HEK293 (cell line): ENCODE measurements at regions not wholly inside any gene's neighbourhood (a gene's known extent, or its start where the extent isn't known, plus 50 kb on each side); places are given as distances from the start of the nearest gene placed in this dataset.

Source experiments
- CTCF ChIA-PET: fragments of 350-600 bp; formaldehyde crosslinking; extraction: SDS; loops from one replicate; lab custom pipeline; 2021; ENCODE audit warnings: antibody characterized with exemption; lab: Yijun Ruan, JAX
- POLR2A ChIA-PET: fragments of 300-600 bp; formaldehyde crosslinking; extraction: SDS; loops from one replicate; lab custom pipeline; 2020; ENCODE audit warnings: antibody characterized with exemption, inconsistent platforms; lab: Yijun Ruan, JAX
- H3K27ac ChIP-seq: fragments of 200-500 bp; sonication (Bioruptor generic); 2 replicates; pipeline ENCODE4 v1.5.1; 2014; ENCODE audit warnings: low read depth, low read length, control low read depth, inconsistent platforms; ENCODE audit errors: extremely low read depth
- H3K36me3 ChIP-seq, 2 experiments: fragments of 200-500 bp in 1 of 2; sonication (Bioruptor generic) in 1 of 2; 1 replicate in 1 of 2; 2 replicates in 1 of 2; pipeline ENCODE4 v1.5.1; 2014 to 2017; ENCODE audit warnings: inconsistent platforms in 2 of 2, low read length in 2 of 2; ENCODE audit not compliant: control insufficient read depth in 2 of 2, insufficient read depth in 1 of 2
- H3K4me1 ChIP-seq: fragments of 200-500 bp; sonication (Bioruptor generic); 2 replicates; pipeline ENCODE4 v1.5.1; 2014; ENCODE audit warnings: mild to moderate bottlenecking, low read length, inconsistent platforms; ENCODE audit not compliant: control insufficient read depth, insufficient read depth
- H3K4me3 ChIP-seq: 2 replicates; pipeline ENCODE4 v1.5.1; 2011; ENCODE audit warnings: low read depth, mild to moderate bottlenecking, control low read depth, low read length, moderate library complexity
- H3K9me3 ChIP-seq: fragments of 200-500 bp; sonication (Bioruptor generic); 2 replicates; pipeline ENCODE4 v1.5.1; 2014; ENCODE audit warnings: low read depth, low read length, inconsistent platforms; ENCODE audit not compliant: control insufficient read depth, insufficient read depth
- BCL6B ChIP-seq: fragments of 450-650 bp; formaldehyde crosslinking; IDR thresholded peaks from 2 replicates; pipeline ENCODE4 v1.5.1; 2017; ENCODE audit warnings: missing biosample characterization, missing genetic modification characterization
- GLIS1 ChIP-seq: fragments of 450-650 bp; formaldehyde crosslinking; IDR thresholded peaks from 2 replicates; pipeline ENCODE4 v1.5.1; 2016; ENCODE audit warnings: missing biosample characterization, missing genetic modification characterization
- PRDM4 ChIP-seq: fragments of 450-650 bp; formaldehyde crosslinking; IDR thresholded peaks from 2 replicates; pipeline ENCODE4 v1.5.1; 2017; ENCODE audit warnings: missing biosample characterization, missing genetic modification characterization
- YY1 ChIP-seq: fragments of 450-650 bp; formaldehyde crosslinking; IDR thresholded peaks from 2 replicates; pipeline ENCODE4 v1.5.1; 2018; ENCODE audit warnings: missing biosample characterization, missing genetic modification characterization
- ZNF16 ChIP-seq: fragments of 450-650 bp; formaldehyde crosslinking; IDR thresholded peaks from 2 replicates; pipeline ENCODE4 v1.5.1; 2016; ENCODE audit warnings: low read depth, missing biosample characterization, missing genetic modification characterization
- ZNF174 ChIP-seq: fragments of 450-650 bp; formaldehyde crosslinking; IDR thresholded peaks from 2 replicates; pipeline ENCODE4 v1.5.0; 2017; ENCODE audit warnings: missing biosample characterization, mild to moderate bottlenecking, missing genetic modification characterization
- ZNF37A ChIP-seq: fragments of 450-650 bp; IDR thresholded peaks from 2 replicates; pipeline ENCODE4 v1.5.1; 2018; ENCODE audit warnings: missing biosample characterization, missing genetic modification characterization
- ZNF404 ChIP-seq: fragments of 450-650 bp; formaldehyde crosslinking; IDR thresholded peaks from 2 replicates; pipeline ENCODE4 v1.5.1; 2017; ENCODE audit warnings: missing biosample characterization, missing genetic modification characterization
- ZNF416 ChIP-seq: fragments of 450-650 bp; formaldehyde crosslinking; IDR thresholded peaks from 2 replicates; pipeline ENCODE4 v1.5.1; 2016; ENCODE audit warnings: missing biosample characterization, missing genetic modification characterization
- ZNF514 ChIP-seq: fragments of 450-650 bp; formaldehyde crosslinking; IDR thresholded peaks from 2 replicates; pipeline ENCODE4 v1.5.1; 2016; ENCODE audit warnings: missing biosample characterization, missing genetic modification characterization
- ZNF558 ChIP-seq: fragments of 450-650 bp; formaldehyde crosslinking; IDR thresholded peaks from 2 replicates; pipeline ENCODE4 v1.5.1; 2016; ENCODE audit warnings: missing biosample characterization, missing genetic modification characterization
- ZNF658 ChIP-seq: fragments of 450-650 bp; formaldehyde crosslinking; IDR thresholded peaks from 2 replicates; pipeline ENCODE4; 2016; ENCODE audit warnings: missing biosample characterization, missing genetic modification characterization
- ZNF670 ChIP-seq: fragments of 450-650 bp; formaldehyde crosslinking; IDR thresholded peaks from 2 replicates; pipeline ENCODE4 v1.5.1; 2016; ENCODE audit warnings: missing biosample characterization, missing genetic modification characterization, low read depth
- ZXDB ChIP-seq: fragments of 450-650 bp; formaldehyde crosslinking; IDR thresholded peaks from 2 replicates; pipeline ENCODE4 v1.5.1; 2016; ENCODE audit warnings: missing biosample characterization, missing genetic modification characterization
- TF ChIP-seq, protein P1 (sequence below): fragments of 450-650 bp; formaldehyde crosslinking; IDR thresholded peaks from 2 replicates; pipeline ENCODE4 v1.5.1; 2016; ENCODE audit warnings: missing biosample characterization, missing genetic modification characterization
- TF ChIP-seq, protein P2 (sequence below): fragments of 450-650 bp; formaldehyde crosslinking; IDR thresholded peaks from 2 replicates; pipeline ENCODE4 v1.5.1; 2017; ENCODE audit warnings: missing biosample characterization, missing genetic modification characterization
- TF ChIP-seq, protein P3 (sequence below): fragments of 450-650 bp; formaldehyde crosslinking; optimal IDR thresholded peaks from 2 replicates; pipeline ENCODE3; 2016; ENCODE audit warnings: missing biosample characterization, mild to moderate bottlenecking, missing genetic modification characterization
- TF ChIP-seq, protein P4 (sequence below): fragments of 450-650 bp; formaldehyde crosslinking; IDR thresholded peaks from 2 replicates; pipeline ENCODE4 v1.5.1; 2017; ENCODE audit warnings: missing biosample characterization, missing genetic modification characterization

- Histone ChIP-seq H3K4me1 (peaks cover 7% of the 10 kb centered on the region; the same call in 1 of the 2 replicates), H3K36me3 (no peaks in the 10 kb centered on the region), H3K4me3 (no peak overlapping the region), H3K27ac (no peak overlapping the region), H3K9me3 (no peaks in the 10 kb centered on the region)
- TF ChIP-seq PRDM4 (no peak), GLIS1 (tag by site-specific recombination) (peak; percentile 94), ZNF558 (no peak), YY1 (no peak), ZXDB (tag by site-specific recombination) (no peak)
- TF ChIP-seq, protein P1, sequence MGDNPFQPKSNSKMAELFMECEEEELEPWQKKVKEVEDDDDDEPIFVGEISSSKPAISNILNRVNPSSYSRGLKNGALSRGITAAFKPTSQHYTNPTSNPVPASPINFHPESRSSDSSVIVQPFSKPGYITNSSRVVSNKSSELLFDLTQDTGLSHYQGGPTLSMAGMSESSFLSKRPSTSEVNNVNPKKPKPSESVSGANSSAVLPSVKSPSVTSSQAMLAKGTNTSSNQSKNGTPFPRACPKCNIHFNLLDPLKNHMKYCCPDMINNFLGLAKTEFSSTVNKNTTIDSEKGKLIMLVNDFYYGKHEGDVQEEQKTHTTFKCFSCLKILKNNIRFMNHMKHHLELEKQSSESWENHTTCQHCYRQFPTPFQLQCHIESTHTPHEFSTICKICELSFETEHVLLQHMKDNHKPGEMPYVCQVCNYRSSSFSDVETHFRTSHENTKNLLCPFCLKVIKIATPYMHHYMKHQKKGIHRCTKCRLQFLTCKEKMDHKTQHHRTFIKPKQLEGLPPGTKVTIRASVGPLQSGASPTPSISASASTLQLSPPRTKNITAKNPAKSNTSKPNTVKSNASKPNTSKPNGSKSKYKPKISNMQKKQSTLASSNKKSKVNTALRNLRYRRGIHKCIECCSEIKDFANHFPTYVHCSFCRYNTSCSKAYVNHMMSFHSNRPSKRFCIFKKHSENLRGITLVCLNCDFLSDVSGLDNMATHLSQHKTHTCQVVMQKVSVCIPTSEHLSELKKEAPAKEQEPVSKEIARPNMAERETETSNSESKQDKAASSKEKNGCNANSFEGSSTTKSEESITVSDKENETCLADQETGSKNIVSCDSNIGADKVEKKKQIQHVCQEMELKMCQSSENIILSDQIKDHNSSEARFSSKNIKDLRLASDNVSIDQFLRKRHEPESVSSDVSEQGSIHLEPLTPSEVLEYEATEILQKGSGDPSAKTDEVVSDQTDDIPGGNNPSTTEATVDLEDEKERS (tag by site-specific recombination) = no peak
- TF ChIP-seq, protein P2, sequence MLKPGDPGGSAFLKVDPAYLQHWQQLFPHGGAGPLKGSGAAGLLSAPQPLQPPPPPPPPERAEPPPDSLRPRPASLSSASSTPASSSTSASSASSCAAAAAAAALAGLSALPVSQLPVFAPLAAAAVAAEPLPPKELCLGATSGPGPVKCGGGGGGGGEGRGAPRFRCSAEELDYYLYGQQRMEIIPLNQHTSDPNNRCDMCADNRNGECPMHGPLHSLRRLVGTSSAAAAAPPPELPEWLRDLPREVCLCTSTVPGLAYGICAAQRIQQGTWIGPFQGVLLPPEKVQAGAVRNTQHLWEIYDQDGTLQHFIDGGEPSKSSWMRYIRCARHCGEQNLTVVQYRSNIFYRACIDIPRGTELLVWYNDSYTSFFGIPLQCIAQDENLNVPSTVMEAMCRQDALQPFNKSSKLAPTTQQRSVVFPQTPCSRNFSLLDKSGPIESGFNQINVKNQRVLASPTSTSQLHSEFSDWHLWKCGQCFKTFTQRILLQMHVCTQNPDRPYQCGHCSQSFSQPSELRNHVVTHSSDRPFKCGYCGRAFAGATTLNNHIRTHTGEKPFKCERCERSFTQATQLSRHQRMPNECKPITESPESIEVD (tag by site-specific recombination) = peak; percentile 58
- CTCF ChIA-PET = no interaction called here
- POLR2A ChIA-PET = no interaction called here
Observed at GRCh38 chr18:6659963-6660725, 69.4 kb upstream of the ARHGAP28 start.

DNA sequence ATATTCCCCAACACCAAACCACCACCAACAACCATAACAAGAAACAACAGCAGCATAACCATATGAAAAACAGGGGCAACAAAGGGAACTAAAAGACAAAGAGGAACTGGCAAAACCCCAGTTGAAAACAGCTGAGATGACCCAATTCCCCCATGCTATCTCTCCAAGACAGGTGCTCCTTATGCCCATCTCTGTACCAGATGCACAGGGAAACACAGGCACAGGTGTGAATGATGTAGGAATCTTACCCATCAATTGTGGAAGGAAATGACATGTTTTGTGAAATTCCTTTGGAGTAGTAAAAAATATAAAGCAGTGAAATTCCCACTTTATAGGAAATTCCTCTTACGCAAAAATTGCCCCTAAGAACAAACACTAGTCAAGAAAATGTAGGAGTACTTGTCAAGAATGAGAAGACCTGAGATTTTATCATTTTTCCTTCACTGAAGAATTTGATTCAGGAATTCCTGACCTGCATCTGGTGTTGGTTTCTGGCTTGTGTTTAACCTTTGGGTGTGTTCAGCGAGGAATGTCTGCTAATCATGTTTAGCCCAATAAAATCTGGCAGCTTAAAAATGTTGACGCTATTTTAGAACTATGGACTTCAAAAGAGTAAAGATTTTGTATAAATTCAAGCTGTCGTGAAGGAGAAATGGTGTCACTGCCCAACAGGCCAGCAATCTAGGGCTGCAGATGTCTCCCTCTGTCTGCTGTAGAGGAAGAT, 67.7 kb upstream of the ARHGAP28 start:
- Histone ChIP-seq H3K4me1 (peaks cover 7% of the 10 kb centered on the region; the same call in 1 of the 2 replicates), H3K36me3 (no peaks in the 10 kb centered on the region), H3K27ac (no peak overlapping the region), H3K4me3 (no peak overlapping the region), H3K9me3 (no peaks in the 10 kb centered on the region)
- CTCF ChIA-PET = interaction anchor here (0.6 kb wide), 2 partner anchors 155 to 782 kb away, joined by 3 read pairs; no protein-coding TSS in a partner anchor
- POLR2A ChIA-PET = no interaction called here
- TF ChIP-seq ZNF174 (tag by site-specific recombination) (no peak), ZNF658 (no peak), ZNF16 (tag by site-specific recombination) (no peak), ZNF514 (tag by site-specific recombination) (no peak), ZNF404 (tag by site-specific recombination) (no peak), YY1 (no peak), ZNF416 (tag by site-specific recombination) (no peak), ZNF37A (tag by site-specific recombination) (no peak), ZNF670 (tag by site-specific recombination) (no peak), BCL6B (tag by site-specific recombination) (no peak)
- TF ChIP-seq, protein P3, sequence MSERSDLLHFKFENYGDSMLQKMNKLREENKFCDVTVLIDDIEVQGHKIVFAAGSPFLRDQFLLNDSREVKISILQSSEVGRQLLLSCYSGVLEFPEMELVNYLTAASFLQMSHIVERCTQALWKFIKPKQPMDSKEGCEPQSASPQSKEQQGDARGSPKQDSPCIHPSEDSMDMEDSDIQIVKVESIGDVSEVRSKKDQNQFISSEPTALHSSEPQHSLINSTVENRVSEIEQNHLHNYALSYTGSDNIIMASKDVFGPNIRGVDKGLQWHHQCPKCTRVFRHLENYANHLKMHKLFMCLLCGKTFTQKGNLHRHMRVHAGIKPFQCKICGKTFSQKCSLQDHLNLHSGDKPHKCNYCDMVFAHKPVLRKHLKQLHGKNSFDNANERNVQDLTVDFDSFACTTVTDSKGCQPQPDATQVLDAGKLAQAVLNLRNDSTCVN = no peak
- TF ChIP-seq, protein P4, sequence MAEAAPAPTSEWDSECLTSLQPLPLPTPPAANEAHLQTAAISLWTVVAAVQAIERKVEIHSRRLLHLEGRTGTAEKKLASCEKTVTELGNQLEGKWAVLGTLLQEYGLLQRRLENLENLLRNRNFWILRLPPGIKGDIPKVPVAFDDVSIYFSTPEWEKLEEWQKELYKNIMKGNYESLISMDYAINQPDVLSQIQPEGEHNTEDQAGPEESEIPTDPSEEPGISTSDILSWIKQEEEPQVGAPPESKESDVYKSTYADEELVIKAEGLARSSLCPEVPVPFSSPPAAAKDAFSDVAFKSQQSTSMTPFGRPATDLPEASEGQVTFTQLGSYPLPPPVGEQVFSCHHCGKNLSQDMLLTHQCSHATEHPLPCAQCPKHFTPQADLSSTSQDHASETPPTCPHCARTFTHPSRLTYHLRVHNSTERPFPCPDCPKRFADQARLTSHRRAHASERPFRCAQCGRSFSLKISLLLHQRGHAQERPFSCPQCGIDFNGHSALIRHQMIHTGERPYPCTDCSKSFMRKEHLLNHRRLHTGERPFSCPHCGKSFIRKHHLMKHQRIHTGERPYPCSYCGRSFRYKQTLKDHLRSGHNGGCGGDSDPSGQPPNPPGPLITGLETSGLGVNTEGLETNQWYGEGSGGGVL (tag by site-specific recombination) = no peak
